GM18867 (cell line): ENCODE measurements at regions not wholly inside any gene's neighbourhood (a gene's known extent, or its start where the extent isn't known, plus 50 kb on each side); places are given as distances from the start of the nearest gene placed in this dataset.

Source experiments
- ATAC-seq: cut with Tn5 transposase; IDR thresholded peaks from one replicate; pipeline ENCODE4 v1.9.1; 2021; ENCODE audit warnings: mild to moderate bottlenecking, moderate library complexity; ENCODE audit not compliant: unreplicated experiment

- no peak for ATAC-seq
Observed at GRCh38 chr2:105943977-105944376, 199.3 kb downstream of the NCK2 start.
